NCI-H460 (cell line): ENCODE measurements at regions not wholly inside any gene's neighbourhood (a gene's known extent, or its start where the extent isn't known, plus 50 kb on each side); places are given as distances from the start of the nearest gene placed in this dataset.
"Not testable (repeated sequence)": the region's sequence is repeated elsewhere in the genome, so short reads cannot be mapped to it uniquely, and the experiment has no call there.

ENCODE experiments used
- DNase-seq: peaks from one replicate; pipeline ENCODE4 v3.0.0-alpha.2; 2016; ENCODE audit warnings: low read depth; ENCODE audit errors: extremely low read depth

- DNase-seq = no peak
Observed at GRCh38 chr1:168490306-168490705, 53.5 kb downstream of the XCL2 start.

- no peak for DNase-seq
Observed at GRCh38 chr1:168488138-168488537, 55.7 kb downstream of the XCL2 start.

GRCh38 chr1:168486820-168487219 is 57.0 kb downstream of the XCL2 start:
- DNase-seq = not testable (repeated sequence)

- DNase-seq = no peak
Observed at GRCh38 chr1:168485048-168485447, 58.7 kb downstream of the XCL2 start.

- DNase-seq = no peak
Observed at GRCh38 chr1:168484083-168484482, 59.7 kb downstream of the XCL2 start.

GRCh38 chr1:168483539-168483938 is 60.3 kb downstream of the XCL2 start:
- no peak for DNase-seq

GRCh38 chr1:168482106-168482505 is 61.7 kb downstream of the XCL2 start:
- no peak for DNase-seq

- no peak for DNase-seq
Observed at GRCh38 chr1:168481586-168481985, 62.2 kb downstream of the XCL2 start.

- DNase-seq = no peak
Observed at GRCh38 chr1:168480997-168481396, 62.8 kb downstream of the XCL2 start.

GRCh38 chr1:168477792-168478191 is 66.0 kb downstream of the XCL2 start:
- DNase-seq = no peak

- no peak for DNase-seq
Observed at GRCh38 chr1:168476588-168477385, 67.0 kb downstream of the XCL2 start.

- no peak for DNase-seq
Observed at GRCh38 chr1:168474322-168474721, 69.5 kb downstream of the XCL2 start.

GRCh38 chr1:168473126-168473525 is 70.7 kb downstream of the XCL2 start:
- no peak for DNase-seq

GRCh38 chr1:168472223-168472622 is 71.6 kb downstream of the XCL2 start:
- DNase-seq = no peak

- no peak for DNase-seq
Observed at GRCh38 chr1:168470901-168471431, 72.8 kb downstream of the XCL2 start.

GRCh38 chr1:168469690-168470089 is 74.1 kb downstream of the XCL2 start:
- DNase-seq = no peak

- no peak for DNase-seq
Observed at GRCh38 chr1:168468822-168469221, 75.0 kb downstream of the XCL2 start.

- DNase-seq = no peak
Observed at GRCh38 chr1:168468042-168468809, 75.6 kb downstream of the XCL2 start.

- no peak for DNase-seq
Observed at GRCh38 chr1:168467452-168467851, 76.3 kb downstream of the XCL2 start.

GRCh38 chr1:168466714-168467131 is 77.1 kb downstream of the XCL2 start:
- no peak for DNase-seq

- no peak for DNase-seq
Observed at GRCh38 chr1:168466092-168466713, 77.6 kb downstream of the XCL2 start.
